MM.1S (cell line): ENCODE measurements at regions not wholly inside any gene's neighbourhood (a gene's known extent, or its start where the extent isn't known, plus 50 kb on each side); places are given as distances from the start of the nearest gene placed in this dataset.

Source experiments
- EZH2 ChIP-seq: fragments of 300-600 bp; sonication (generic); optimal IDR thresholded peaks from 2 replicates; pipeline ENCODE3; 2017; ENCODE audit warnings: low read depth, mild to moderate bottlenecking, antibody characterized with exemption, low read length, mixed read lengths
- TF ChIP-seq, protein P1 (sequence below): fragments of 300-600 bp; sonication (generic); IDR thresholded peaks from 2 replicates; pipeline ENCODE4 v1.5.1; 2016; ENCODE audit warnings: antibody characterized with exemption, low read length, mixed read lengths

- TF ChIP-seq, protein P1, sequence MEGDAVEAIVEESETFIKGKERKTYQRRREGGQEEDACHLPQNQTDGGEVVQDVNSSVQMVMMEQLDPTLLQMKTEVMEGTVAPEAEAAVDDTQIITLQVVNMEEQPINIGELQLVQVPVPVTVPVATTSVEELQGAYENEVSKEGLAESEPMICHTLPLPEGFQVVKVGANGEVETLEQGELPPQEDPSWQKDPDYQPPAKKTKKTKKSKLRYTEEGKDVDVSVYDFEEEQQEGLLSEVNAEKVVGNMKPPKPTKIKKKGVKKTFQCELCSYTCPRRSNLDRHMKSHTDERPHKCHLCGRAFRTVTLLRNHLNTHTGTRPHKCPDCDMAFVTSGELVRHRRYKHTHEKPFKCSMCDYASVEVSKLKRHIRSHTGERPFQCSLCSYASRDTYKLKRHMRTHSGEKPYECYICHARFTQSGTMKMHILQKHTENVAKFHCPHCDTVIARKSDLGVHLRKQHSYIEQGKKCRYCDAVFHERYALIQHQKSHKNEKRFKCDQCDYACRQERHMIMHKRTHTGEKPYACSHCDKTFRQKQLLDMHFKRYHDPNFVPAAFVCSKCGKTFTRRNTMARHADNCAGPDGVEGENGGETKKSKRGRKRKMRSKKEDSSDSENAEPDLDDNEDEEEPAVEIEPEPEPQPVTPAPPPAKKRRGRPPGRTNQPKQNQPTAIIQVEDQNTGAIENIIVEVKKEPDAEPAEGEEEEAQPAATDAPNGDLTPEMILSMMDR = no peak
- no peak for TF ChIP-seq EZH2
These were observed 70.8 kb downstream of the KCNE4 start for GRCh38 chr2:223122781-223123180.
